B cell (primary cell): ENCODE measurements at regions not wholly inside any gene's neighbourhood (a gene's known extent, or its start where the extent isn't known, plus 50 kb on each side); places are given as distances from the start of the nearest gene placed in this dataset.
"Not testable (repeated sequence)": the region's sequence is repeated elsewhere in the genome, so short reads cannot be mapped to it uniquely, and the experiment has no call there.

Experiments used
- ATAC-seq: fragments of 200-7000 bp; cut with Tn5 transposase; one replicate; pipeline ENCODE4 v1.10.0; 2021; ENCODE audit warnings: low read depth, mild to moderate bottlenecking, moderate number of reproducible peaks, moderate library complexity
- CTCF ChIA-PET: fragments of 350-600 bp; sonication (Branson Sonifier 250); formaldehyde crosslinking; loops from one replicate; lab custom pipeline; 2021; ENCODE audit warnings: antibody characterized with exemption, inconsistent platforms; lab: Charles Lee
- POLR2A ChIA-PET: fragments of 350-600 bp; sonication (Branson Sonifier 250); formaldehyde crosslinking; loops from one replicate; lab custom pipeline; 2021; ENCODE audit warnings: antibody characterized with exemption; lab: Charles Lee
- DNase-seq: peaks from one replicate; pipeline ENCODE4 v3.0.0; 2013
- H2AFZ ChIP-seq: 2 replicates; pipeline ENCODE4 v1.6.1; 2012; ENCODE audit warnings: mild to moderate bottlenecking, low read depth, low read length; ENCODE audit not compliant: insufficient read depth, poor library complexity, severe bottlenecking
- H3K27ac ChIP-seq, 2 donors: 1 replicate in 1 of 2; 2 replicates in 1 of 2; pipeline ENCODE4 v1.5.1; 2012 to 2013; ENCODE audit warnings: low read length in 2 of 2, mild to moderate bottlenecking in 2 of 2, moderate library complexity in 1 of 2
- H3K27me3 ChIP-seq, 4 experiments: fragments of 200-600 bp in 1 of 4; sonication (generic) in 1 of 4; replicated peaks in 1 of 4; 1 replicate in 2 of 4; 2 replicates in 2 of 4; pipeline versions ENCODE4 v1.6.1 to v1.7.0; 2013 to 2016; ENCODE audit warnings: low read length in 3 of 4, mild to moderate bottlenecking in 2 of 4, mixed read lengths in 1 of 4, moderate library complexity in 1 of 4; ENCODE audit not compliant: insufficient read depth in 4 of 4, control insufficient read depth in 3 of 4; ENCODE audit errors: control extremely low read depth in 1 of 4
- H3K36me3 ChIP-seq, 2 experiments: replicated peaks in 1 of 2; 1 replicate in 1 of 2; 2 replicates in 1 of 2; pipeline versions ENCODE4 v1.6.1 to v1.7.1; 2013; ENCODE audit warnings: low read length in 1 of 2; ENCODE audit not compliant: insufficient read depth in 2 of 2, control insufficient read depth in 1 of 2; ENCODE audit errors: control extremely low read depth in 1 of 2, extremely low read depth in 1 of 2
- H3K4me1 ChIP-seq, 2 donors: fragments of 200-600 bp in 1 of 2; sonication (generic) in 1 of 2; 1 replicate in 1 of 2; 2 replicates in 1 of 2; pipeline versions ENCODE4 v1.5.1 to v1.6.1; 2013 to 2017; ENCODE audit warnings: low read length in 2 of 2; ENCODE audit not compliant: control insufficient read depth in 2 of 2, insufficient read depth in 2 of 2
- H3K4me2 ChIP-seq: replicated peaks from 2 replicates; pipeline ENCODE3; 2012; ENCODE audit warnings: mild to moderate bottlenecking, low read depth, low read length; ENCODE audit not compliant: poor library complexity, severe bottlenecking
- H3K4me3 ChIP-seq, 5 experiments: fragments of 200-600 bp in 1 of 5; sonication (generic) in 1 of 5; 1 replicate in 3 of 5; 2 replicates in 2 of 5; pipeline versions ENCODE4 v1.5.1 to v1.7.0; 2011 to 2016; ENCODE audit warnings: low read length in 4 of 5, mild to moderate bottlenecking in 4 of 5, low read depth in 2 of 5, control low read depth in 1 of 5, moderate library complexity in 1 of 5; ENCODE audit not compliant: insufficient read depth in 1 of 5; ENCODE audit errors: control extremely low read depth in 1 of 5, extremely low read depth in 1 of 5
- H3K79me2 ChIP-seq: fragments of 200-600 bp; sonication (generic); one replicate; pipeline ENCODE4 v1.6.0; 2016; ENCODE audit warnings: low read length; ENCODE audit not compliant: control insufficient read depth, insufficient read depth
- H3K9ac ChIP-seq: fragments of 200-600 bp; sonication (generic); 2 replicates; pipeline ENCODE4 v1.6.1; 2017; ENCODE audit warnings: mild to moderate bottlenecking, low read length, moderate library complexity
- H3K9me3 ChIP-seq, 3 donors: one replicate each; pipeline versions ENCODE4 v1.6.1 to v1.7.1; 2013; ENCODE audit warnings: low read length in 2 of 3; ENCODE audit not compliant: control insufficient read depth in 2 of 3, insufficient read depth in 1 of 3; ENCODE audit errors: control extremely low read depth in 1 of 3
- H4K20me1 ChIP-seq: 2 replicates; pipeline ENCODE4 v1.6.0; 2012; ENCODE audit warnings: mild to moderate bottlenecking, low read length; ENCODE audit not compliant: insufficient read depth, control insufficient read depth, poor library complexity, severe bottlenecking
- H3K27ac Mint-ChIP-seq: one replicate; pipeline ENCODE4 v1.8.0; 2021; ENCODE audit warnings: mixed read lengths
- H3K27me3 Mint-ChIP-seq: one replicate; pipeline ENCODE4 v1.8.0; 2021; ENCODE audit warnings: mixed read lengths
- H3K4me1 Mint-ChIP-seq: one replicate; pipeline ENCODE4 v1.8.0; 2021; ENCODE audit warnings: mixed read lengths
- H3K4me3 Mint-ChIP-seq: one replicate; pipeline ENCODE4 v1.8.0; 2021; ENCODE audit warnings: mixed read lengths
- H3K9me3 Mint-ChIP-seq: one replicate; pipeline ENCODE4 v1.8.0; 2022; ENCODE audit warnings: mixed read lengths; ENCODE audit not compliant: insufficient read depth
- EZH2 ChIP-seq: IDR thresholded peaks from 2 replicates; pipeline ENCODE4 v1.6.1; 2012; ENCODE audit warnings: borderline replicate concordance, low read depth, mild to moderate bottlenecking, moderate library complexity, low read length; ENCODE audit not compliant: insufficient read depth, poor library complexity, severe bottlenecking
- WGBS: methylation state at CpG from one replicate; pipeline ENCODE4 v1.1.5; 2013; ENCODE audit warnings: missing lambda C conversion rate; ENCODE audit not compliant: insufficient coverage; 5-methylcytosine and 5-hydroxymethylcytosine counted together
- intact Hi-C: fragments of 100-400 bp; cut with micrococcal nuclease; formaldehyde crosslinking; loops from one replicate; pipeline ENCODE4 v1.10.0; 2022
- TF ChIP-seq, protein P1 (sequence below): fragments of 200-600 bp; IDR thresholded peaks from one replicate; pipeline ENCODE4 v1.8.0; 2022; ENCODE audit warnings: antibody characterized with exemption, mild to moderate bottlenecking

DNA sequence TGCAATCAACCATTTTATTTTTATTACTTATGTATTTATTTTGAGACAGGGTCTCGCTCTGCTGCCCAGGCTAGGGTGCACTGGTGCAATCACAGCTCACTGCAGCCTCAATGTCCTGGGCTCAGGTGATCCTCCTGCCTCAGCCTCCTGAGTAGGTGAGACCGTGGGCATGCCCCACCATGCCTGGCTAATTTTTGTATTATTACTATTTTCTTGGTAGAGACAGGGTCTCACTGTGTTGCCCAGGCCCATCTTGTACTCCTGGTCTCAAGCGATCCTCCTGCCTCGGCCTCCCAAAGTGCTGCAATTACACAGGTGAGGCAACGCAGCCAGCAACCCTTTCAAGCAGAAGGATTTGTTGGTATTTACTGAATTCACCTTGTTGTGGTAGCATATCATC lies 60.3 kb upstream of the PPP2R3B start:
- no peak for ATAC-seq
- CTCF ChIA-PET = no interaction called here

DNA sequence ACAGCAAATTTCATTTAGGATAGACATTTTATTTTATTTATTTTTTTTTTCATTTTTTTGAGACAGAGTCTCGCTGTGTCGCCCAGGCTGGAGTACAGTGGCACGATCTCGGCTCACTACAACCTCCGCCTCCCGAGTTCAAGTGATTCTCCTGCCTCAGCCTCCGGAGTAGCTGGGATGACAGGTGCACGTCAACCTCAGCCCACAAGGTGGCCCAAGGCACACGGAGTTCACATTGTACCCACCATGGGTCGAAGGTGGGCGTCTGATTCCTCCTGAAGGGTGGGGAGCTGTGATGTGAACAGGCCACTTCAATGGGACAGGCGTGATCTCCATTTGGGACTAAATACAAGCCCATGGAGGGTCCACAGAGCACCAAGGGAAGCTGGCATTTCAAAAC lies 65.0 kb upstream of the PPP2R3B start:
- H3K27me3 Mint-ChIP-seq, H3K4me3 Mint-ChIP-seq, H3K9me3 Mint-ChIP-seq, H4K20me1 ChIP-seq, H3K4me1 ChIP-seq, H3K79me2 ChIP-seq, POLR2A ChIA-PET, H3K9ac ChIP-seq, H3K4me2 ChIP-seq, H2AFZ ChIP-seq, ATAC-seq, intact Hi-C loops, H3K27me3 ChIP-seq, H3K4me1 Mint-ChIP-seq, H3K27ac Mint-ChIP-seq, CTCF ChIA-PET, H3K36me3 ChIP-seq, H3K4me3 ChIP-seq, DNase-seq, H3K27ac ChIP-seq: not testable (repeated sequence)
- H3K9me3 ChIP-seq = peaks cover 0 to 16% (median 0%) of the 10 kb centered on the region in 3 donors
- WGBS = 72% methylated on average over 11 of the region's 12 CpGs

More for the DNA sequence above, 60.3 kb upstream of the PPP2R3B start:
- 100% methylated on average over 2 of the region's 5 CpGs for WGBS
- Mint-ChIP-seq H3K27ac (no peak overlapping the region), H3K4me1 (no peaks in the 10 kb centered on the region), H3K9me3 (peaks cover 4% of the 10 kb centered on the region), H3K4me3 (no peak overlapping the region), H3K27me3 (no peaks in the 10 kb centered on the region)
- no peak for TF ChIP-seq EZH2
- TF ChIP-seq, protein P1, sequence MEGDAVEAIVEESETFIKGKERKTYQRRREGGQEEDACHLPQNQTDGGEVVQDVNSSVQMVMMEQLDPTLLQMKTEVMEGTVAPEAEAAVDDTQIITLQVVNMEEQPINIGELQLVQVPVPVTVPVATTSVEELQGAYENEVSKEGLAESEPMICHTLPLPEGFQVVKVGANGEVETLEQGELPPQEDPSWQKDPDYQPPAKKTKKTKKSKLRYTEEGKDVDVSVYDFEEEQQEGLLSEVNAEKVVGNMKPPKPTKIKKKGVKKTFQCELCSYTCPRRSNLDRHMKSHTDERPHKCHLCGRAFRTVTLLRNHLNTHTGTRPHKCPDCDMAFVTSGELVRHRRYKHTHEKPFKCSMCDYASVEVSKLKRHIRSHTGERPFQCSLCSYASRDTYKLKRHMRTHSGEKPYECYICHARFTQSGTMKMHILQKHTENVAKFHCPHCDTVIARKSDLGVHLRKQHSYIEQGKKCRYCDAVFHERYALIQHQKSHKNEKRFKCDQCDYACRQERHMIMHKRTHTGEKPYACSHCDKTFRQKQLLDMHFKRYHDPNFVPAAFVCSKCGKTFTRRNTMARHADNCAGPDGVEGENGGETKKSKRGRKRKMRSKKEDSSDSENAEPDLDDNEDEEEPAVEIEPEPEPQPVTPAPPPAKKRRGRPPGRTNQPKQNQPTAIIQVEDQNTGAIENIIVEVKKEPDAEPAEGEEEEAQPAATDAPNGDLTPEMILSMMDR = no peak
- H2AFZ ChIP-seq = no peak overlapping the region
- no peak for DNase-seq
- H3K9ac ChIP-seq = no peak overlapping the region
- no peaks in the 10 kb centered on the region for H3K27me3 ChIP-seq
- H4K20me1 ChIP-seq = no peaks in the 10 kb centered on the region
- H3K4me2 ChIP-seq = no peak overlapping the region
- no peaks in the 10 kb centered on the region for H3K36me3 ChIP-seq
- H3K4me3 ChIP-seq = no peak overlapping the region
- H3K9me3 ChIP-seq = peaks cover 0 to 3% (median 0%) of the 10 kb centered on the region in 3 donors
- intact Hi-C loops = no loop called here
- POLR2A ChIA-PET = no interaction called here
- H3K4me1 ChIP-seq = no peaks in the 10 kb centered on the region
- H3K79me2 ChIP-seq = no peaks in the 10 kb centered on the region
- H3K27ac ChIP-seq = no peak overlapping the region
